Cardiac muscle cell (in vitro differentiated cells and primary cell): ENCODE measurements at regions not wholly inside any gene's neighbourhood (a gene's known extent, or its start where the extent isn't known, plus 50 kb on each side); places are given as distances from the start of the nearest gene placed in this dataset.
"Not testable (repeated sequence)": the region's sequence is repeated elsewhere in the genome, so short reads cannot be mapped to it uniquely, and the experiment has no call there.

Experiments used
- DNase-seq, 2 donors: peaks; one replicate each; pipeline versions ENCODE4 v3.0.0 to v3.0.0-alpha.2; 2010 to 2017; ENCODE audit warnings: low read depth in 1 of 2, low spot score in 1 of 2
- H3K27ac ChIP-seq: fragments of 200-600 bp; sonication (generic); 2 replicates; pipeline ENCODE4 v1.5.1; 2016
- H3K27me3 ChIP-seq: fragments of 200-600 bp; sonication (generic); 2 replicates; pipeline ENCODE4 v1.6.0; 2016; ENCODE audit warnings: control low read depth
- H3K36me3 ChIP-seq: fragments of 200-600 bp; sonication (generic); 2 replicates; pipeline ENCODE4 v1.5.1; 2016; ENCODE audit warnings: control low read depth
- H3K4me1 ChIP-seq: fragments of 200-600 bp; sonication (generic); 2 replicates; pipeline ENCODE4 v1.8.1; 2017; ENCODE audit warnings: low read depth, mild to moderate bottlenecking, mixed run types
- H3K4me3 ChIP-seq: fragments of 200-600 bp; sonication (generic); 2 replicates; pipeline ENCODE4 v1.5.1; 2016; ENCODE audit warnings: mild to moderate bottlenecking
- H3K9me3 ChIP-seq: fragments of 200-600 bp; sonication (generic); 2 replicates; pipeline ENCODE4 v1.5.1; 2017; ENCODE audit warnings: low read depth, mild to moderate bottlenecking, control low read depth
- TF ChIP-seq, protein P1 (sequence below): IDR thresholded peaks from 2 replicates; pipeline ENCODE4 v1.5.1; 2012; ENCODE audit warnings: low read depth, mild to moderate bottlenecking, low read length

DNA sequence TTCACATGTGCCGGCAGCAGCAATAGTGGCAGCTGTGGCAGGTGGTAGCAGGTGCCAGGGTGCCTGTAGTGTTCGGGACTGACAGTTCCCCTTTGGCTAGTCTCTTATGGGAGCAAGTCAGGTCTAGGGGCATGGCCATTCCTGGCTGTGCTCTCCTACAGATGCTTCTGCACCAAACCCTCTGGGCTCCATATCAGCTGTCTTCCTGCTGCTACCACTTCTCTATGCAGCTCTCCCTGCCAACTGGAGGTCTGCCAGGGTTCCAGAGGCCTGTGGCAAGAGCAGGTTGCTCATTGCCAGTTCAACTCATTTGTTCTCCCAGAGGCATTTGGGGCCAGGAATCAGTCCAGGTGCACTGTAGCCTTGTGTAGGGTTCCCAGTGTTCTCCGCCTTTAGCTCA is 473.7 kb downstream of the JRKL start:
- no peaks in the 10 kb centered on the region for H3K9me3 ChIP-seq
- peak in 1 of 2 donors; percentile 27 for DNase-seq
- TF ChIP-seq, protein P1, sequence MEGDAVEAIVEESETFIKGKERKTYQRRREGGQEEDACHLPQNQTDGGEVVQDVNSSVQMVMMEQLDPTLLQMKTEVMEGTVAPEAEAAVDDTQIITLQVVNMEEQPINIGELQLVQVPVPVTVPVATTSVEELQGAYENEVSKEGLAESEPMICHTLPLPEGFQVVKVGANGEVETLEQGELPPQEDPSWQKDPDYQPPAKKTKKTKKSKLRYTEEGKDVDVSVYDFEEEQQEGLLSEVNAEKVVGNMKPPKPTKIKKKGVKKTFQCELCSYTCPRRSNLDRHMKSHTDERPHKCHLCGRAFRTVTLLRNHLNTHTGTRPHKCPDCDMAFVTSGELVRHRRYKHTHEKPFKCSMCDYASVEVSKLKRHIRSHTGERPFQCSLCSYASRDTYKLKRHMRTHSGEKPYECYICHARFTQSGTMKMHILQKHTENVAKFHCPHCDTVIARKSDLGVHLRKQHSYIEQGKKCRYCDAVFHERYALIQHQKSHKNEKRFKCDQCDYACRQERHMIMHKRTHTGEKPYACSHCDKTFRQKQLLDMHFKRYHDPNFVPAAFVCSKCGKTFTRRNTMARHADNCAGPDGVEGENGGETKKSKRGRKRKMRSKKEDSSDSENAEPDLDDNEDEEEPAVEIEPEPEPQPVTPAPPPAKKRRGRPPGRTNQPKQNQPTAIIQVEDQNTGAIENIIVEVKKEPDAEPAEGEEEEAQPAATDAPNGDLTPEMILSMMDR = no peak
- no peaks in the 10 kb centered on the region for H3K27me3 ChIP-seq
- no peak overlapping the region for H3K27ac ChIP-seq
- H3K4me3 ChIP-seq = no peak overlapping the region
- no peaks in the 10 kb centered on the region for H3K4me1 ChIP-seq
- H3K36me3 ChIP-seq = no peaks in the 10 kb centered on the region

DNA sequence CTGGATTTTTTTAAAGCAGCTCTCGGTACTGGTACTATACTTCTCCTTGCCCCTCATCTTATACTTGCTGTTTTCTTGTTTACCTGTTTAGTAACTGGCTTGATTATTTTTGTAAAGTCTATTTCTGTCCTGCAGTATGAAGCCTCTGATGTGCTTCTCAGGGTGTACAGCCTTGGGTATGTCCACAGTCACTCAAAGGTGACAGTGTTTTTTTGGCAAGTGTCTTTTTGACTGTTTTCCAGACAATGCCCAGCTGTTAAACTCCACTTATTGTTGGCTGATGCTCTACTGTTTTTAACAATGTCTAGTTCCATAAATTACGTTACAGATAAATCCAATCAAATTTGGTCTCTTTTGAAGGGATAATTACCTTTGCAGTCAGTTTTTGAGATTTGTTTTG is 475.2 kb downstream of the JRKL start:
- Histone ChIP-seq H3K4me3 (no peak overlapping the region), H3K27ac (no peak overlapping the region), H3K9me3 (no peaks in the 10 kb centered on the region), H3K36me3 (no peaks in the 10 kb centered on the region), H3K27me3 (no peaks in the 10 kb centered on the region), H3K4me1 (no peaks in the 10 kb centered on the region)
- DNase-seq = no peak
- TF ChIP-seq, protein P1 = no peak

DNA sequence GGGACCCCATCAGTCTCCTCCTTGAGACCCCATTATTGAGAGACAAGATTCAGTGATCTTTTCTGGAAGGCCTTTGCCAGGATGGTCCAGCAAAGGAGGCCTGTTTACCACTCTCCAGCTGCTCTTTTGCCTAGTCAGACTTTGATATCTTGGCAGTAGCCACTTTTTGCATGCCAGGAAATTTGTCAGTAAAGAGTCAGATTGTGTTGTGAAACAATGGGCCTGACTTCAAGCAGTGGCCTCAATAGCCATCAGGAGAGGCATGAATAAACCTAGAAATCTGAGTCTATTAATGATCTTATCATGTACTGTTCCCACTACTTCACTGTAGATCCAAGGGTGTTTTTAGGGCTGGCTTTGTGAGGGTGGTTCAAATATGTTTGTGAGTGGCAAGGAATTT is 479.4 kb downstream of the JRKL start:
- H3K9me3 ChIP-seq = no peaks in the 10 kb centered on the region
- no peaks in the 10 kb centered on the region for H3K36me3 ChIP-seq
- H3K4me3 ChIP-seq = no peak overlapping the region
- DNase-seq = peak in 1 of 2 donors; percentile 85
- H3K27ac ChIP-seq = no peak overlapping the region
- no peaks in the 10 kb centered on the region for H3K27me3 ChIP-seq
- TF ChIP-seq, protein P1 = no peak
- H3K4me1 ChIP-seq = no peaks in the 10 kb centered on the region

DNA sequence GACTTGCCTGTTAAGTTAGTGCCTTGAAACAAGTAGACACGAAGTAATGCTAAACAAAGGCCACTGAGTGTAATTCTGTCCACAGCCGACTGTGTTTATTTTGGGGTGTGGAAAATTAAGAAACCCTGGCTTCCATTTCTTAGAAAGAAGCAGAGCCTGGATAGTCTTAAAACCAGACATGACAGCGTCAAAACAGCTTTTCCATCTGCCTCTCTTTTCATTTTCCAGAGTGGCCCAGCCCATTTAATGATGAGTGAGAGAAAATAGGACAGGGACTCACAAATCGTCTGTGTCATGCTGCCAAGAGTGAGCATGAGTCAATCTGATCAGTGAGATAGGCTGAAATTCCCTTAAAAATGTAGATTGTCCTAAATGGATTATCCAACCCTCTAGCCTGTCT is 485.9 kb downstream of the JRKL start:
- TF ChIP-seq, protein P1 = no peak
- no peak for DNase-seq
- peaks cover 3% of the 10 kb centered on the region for H3K4me1 ChIP-seq
- H3K27me3 ChIP-seq = no peaks in the 10 kb centered on the region
- no peaks in the 10 kb centered on the region for H3K9me3 ChIP-seq
- no peak overlapping the region for H3K27ac ChIP-seq
- no peak overlapping the region for H3K4me3 ChIP-seq
- no peaks in the 10 kb centered on the region for H3K36me3 ChIP-seq

DNA sequence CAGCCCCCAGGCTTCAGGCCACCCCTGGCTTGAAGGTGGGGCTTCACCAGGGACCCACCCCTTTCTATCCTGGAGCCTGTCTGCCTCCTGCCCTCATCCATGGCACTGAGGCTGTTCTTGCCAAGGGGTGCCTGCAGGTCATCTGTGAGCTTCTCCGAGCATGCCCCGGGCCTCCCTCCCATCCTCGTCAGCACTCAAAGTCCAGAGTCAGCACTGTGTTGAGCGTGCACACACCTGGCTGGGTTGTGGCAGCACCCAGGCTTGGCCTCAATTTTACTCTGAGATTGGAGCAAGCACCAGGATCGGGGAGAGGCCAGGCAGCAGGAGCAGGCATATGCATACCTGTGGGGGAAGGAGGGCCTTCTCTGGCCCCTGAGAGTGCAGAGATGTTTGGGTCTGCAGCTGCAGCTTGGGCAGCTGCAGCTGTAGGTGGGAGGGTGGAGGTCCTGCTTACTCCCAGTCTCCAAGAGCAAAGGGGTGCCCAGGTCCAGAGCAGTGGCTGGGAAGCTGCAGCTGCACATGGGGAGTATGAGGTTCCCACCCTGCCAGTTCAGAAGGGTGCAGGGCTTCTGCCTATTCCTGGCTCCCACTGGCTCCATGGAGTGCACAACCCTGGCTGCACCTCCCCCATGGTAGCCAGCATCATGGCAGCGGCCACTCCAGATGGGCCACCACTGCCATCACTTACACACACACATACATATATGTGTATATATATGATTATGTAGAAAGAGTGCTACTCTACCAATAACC is 488.7 kb downstream of the JRKL start:
- Histone ChIP-seq H3K4me3 (no peak overlapping the region), H3K4me1 (peaks cover 3% of the 10 kb centered on the region), H3K9me3 (no peaks in the 10 kb centered on the region), H3K27ac (no peak overlapping the region), H3K36me3 (no peaks in the 10 kb centered on the region), H3K27me3 (no peaks in the 10 kb centered on the region)
- no peak for DNase-seq
- TF ChIP-seq, protein P1 = no peak

DNA sequence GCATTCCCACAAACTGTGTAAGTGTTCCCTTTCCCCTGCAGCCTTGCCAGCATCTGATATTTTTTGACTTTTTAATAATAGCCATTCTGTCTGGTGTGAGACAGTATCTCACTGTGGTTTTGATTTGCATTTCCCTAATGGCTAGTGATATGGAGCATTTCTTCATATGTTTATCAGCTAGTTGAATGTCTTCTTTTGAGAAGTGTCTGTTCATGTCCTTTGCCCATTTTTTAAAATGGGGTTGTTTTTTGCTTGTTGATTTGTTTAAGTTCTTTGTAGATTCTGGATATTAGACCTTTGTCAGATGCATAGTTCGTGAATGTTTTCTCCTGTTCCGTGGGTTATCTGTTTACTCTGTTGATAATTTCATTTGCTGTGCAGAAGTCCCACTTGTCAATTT is 492.8 kb downstream of the JRKL start:
- not testable (repeated sequence) for H3K9me3 ChIP-seq, H3K27me3 ChIP-seq, H3K4me3 ChIP-seq, DNase-seq, H3K27ac ChIP-seq, H3K36me3 ChIP-seq
- peaks cover 30% of the 10 kb centered on the region for H3K4me1 ChIP-seq
